GM19025 (cell line): ENCODE measurements at regions not wholly inside any gene's neighbourhood (a gene's known extent, or its start where the extent isn't known, plus 50 kb on each side); places are given as distances from the start of the nearest gene placed in this dataset.
"Not testable (repeated sequence)": the region's sequence is repeated elsewhere in the genome, so short reads cannot be mapped to it uniquely, and the experiment has no call there.

Source experiments
- ATAC-seq: cut with Tn5 transposase; IDR thresholded peaks from one replicate; pipeline ENCODE4 v1.9.1; 2021; ENCODE audit warnings: mild to moderate bottlenecking, low read depth, moderate library complexity; ENCODE audit not compliant: unreplicated experiment

GRCh38 chr1:146883190-146883589 is 54.9 kb upstream of the NBPF12 start:
- not testable (repeated sequence) for ATAC-seq

DNA sequence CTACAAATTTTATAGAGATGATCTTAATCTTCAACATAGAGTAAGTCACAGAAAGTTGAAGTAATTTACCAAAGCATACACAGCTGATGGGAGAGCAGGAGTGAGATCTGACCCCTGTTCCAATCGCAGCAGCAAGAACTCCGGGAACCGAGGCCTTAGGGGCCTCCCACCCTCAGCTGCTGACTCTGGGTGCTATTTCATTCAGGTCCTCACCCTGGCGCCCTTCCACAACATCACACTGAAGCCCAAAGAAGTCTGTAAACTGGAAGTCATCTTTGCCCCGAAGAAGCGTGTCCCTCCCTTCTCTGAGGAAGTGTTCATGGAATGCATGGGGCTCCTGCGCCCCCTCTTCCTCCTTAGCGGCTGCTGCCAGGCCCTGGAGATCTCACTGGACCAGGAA is 57.0 kb upstream of the NBPF12 start:
- not testable (repeated sequence) for ATAC-seq

DNA sequence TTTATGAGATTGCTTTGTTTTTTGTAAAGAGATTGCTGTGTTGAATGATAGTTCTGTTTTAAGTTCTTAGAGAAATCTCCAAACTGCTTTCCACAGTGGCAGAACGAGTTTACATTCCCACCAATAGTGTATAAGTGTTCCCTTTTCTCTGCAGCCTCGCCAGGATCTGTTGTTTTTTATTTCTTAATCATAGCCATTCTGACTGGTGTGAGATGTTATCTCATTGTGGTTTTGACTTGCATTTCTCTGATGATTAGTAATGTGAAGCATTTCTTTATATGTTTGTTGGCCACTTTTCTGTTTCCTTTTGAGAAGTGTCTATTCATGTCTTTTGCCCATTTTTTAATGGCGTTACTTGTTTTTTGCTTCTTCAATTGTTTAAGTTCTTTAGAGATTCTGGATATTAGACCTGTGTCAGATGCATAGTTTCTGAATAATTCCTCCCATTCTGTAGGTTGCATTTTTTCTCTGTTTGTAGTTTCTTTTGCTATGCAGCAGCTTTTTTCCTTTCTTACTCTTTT is 74.3 kb upstream of the NBPF12 start:
- not testable (repeated sequence) for ATAC-seq

- ATAC-seq, result not testable (repeated sequence)
These were observed 85.0 kb upstream of the NBPF12 start for GRCh38 chr1:146853147-146853546.

GRCh38 chr1:146850352-146850889 is 87.7 kb upstream of the NBPF12 start:
- not testable (repeated sequence) for ATAC-seq

DNA sequence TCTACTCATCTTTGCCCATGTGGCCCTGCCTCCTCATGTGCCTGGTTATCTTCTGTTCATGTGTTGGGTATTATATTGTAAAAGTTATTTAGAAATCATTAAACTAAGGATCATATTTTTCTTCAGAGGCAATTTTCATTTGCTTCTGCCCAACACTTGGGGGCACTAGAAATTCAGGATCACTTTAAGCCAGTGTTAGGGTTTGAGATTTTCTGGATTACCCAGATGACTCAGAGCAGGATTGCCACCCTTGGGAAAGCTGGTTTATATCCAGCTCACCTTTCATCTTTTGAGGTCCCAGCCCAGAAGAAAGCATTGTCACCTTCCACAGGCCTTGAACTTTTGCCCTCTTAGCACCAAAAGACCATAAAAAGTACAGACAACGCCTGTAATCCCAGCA is 99.4 kb upstream of the NBPF12 start:
- ATAC-seq, result not testable (repeated sequence)

- ATAC-seq, result not testable (repeated sequence)
These were observed 111.2 kb upstream of the NBPF12 start for GRCh38 chr1:146826957-146827356.

DNA sequence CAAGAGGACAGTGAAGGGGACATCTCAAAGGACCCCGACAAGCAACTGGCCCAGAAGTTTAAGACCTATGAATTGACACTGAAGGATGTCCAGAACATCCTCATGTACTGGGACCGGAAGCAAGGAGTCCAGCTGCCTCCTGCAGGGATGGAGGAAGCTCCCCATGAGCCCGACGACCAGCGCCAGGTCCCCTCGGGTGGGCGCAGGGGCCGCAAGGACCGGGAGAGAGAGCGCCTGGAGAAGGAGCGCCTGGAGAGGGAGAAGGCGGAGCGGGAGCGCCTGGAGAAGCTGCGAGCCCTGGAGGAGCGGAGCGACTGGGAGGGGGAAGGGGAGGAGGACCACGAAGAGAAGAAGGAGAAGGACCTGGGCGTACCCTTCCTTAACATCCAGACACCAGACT is 143.9 kb upstream of the NBPF12 start:
- ATAC-seq, result not testable (repeated sequence)

DNA sequence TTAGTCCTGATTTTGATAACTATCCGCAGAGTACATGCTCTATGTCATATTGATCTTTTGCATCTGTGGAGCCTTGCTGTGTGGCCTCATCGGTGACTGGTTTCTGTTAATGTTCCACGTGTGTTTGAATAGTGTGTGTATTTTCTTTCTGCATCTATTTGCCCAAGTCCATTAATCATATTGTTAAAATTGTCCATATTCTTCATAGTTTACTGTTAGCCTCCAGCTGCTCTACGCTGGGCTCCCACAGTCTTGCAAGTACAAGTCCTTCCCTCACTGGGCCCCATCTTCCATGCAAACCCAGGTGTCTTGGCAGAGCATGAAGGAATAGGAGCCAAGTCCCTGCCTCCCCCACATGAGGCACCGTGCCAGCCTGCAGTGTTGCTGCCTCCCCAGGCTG is 145.4 kb upstream of the NBPF12 start:
- not testable (repeated sequence) for ATAC-seq

- ATAC-seq, result not testable (repeated sequence)
These were observed 153.7 kb upstream of the NBPF12 start for GRCh38 chr1:146784212-146784940.

DNA sequence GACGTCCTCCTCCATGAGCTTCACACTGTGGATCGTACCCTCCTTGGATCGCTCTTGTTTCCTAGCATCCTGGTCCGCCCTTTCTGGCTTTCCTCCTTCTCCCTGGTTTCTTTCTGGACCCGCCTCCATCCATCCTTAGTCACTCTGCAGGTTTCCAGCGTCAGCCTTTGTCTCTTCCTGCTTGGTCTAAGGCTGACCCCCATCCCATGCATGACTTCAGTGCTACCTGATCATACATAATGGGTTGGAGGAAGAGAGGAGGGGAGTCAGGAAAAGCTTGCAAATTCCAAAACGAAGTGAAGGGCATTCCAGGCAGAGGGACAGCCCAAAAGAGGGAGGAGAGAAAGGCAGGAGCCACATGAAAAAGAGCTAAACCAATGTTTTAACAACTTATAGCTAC is 156.9 kb upstream of the NBPF12 start:
- ATAC-seq, result not testable (repeated sequence)

DNA sequence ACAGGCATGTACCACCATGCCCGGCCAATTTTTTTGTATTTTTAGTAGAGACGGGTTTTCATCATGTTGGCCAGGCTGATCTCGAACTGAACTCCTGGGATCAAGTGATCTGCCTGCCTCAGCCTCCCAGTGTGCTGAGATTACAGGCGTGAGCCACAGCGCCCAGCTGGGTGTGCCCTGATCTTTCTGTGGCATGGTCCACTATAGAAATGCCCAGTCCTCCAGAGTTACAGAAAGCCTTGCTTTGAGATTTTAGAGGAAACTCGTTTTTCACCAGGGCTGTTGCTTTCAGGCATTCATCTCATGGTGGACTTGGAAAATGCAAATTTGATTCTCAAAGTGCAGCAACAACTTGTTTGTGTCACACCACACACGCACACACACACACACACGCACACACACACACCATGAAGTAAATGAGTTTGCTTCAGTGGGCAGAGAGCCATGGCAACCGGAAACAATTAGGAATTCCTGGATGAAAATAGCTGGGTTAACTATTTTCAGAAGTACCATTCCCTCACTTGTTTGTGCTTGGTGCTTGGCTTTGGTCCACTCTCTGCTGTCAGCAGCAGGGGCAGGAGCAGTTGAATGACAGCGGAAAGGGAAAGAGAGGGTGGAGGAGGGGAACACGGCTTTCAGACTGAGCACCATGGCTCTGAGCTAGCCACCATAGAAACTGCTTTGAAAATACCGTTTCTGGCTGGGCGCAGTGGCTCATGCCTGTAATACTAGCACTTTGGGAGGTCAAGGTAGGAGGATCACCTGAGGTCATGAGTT is 160.1 kb upstream of the NBPF12 start:
- not testable (repeated sequence) for ATAC-seq

DNA sequence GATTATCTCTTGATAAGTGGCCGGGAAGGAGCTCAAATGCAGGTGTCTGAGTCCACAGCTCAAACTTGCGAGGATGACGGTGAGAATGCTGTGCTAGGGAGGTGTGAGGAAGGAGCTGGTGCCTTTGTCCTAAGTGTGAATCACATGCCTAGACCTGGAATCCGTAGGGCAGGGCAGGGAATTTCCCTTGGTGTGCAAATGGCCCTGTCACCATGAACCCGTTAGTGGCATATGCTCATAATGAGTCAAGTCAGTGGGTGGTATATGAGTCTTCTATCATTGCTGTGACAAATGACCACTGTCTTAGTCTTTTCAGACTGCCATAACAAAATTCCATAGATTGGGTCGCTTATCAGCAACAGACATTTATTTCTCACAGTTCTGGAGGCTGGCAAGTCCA is 163.1 kb upstream of the NBPF12 start:
- not testable (repeated sequence) for ATAC-seq

DNA sequence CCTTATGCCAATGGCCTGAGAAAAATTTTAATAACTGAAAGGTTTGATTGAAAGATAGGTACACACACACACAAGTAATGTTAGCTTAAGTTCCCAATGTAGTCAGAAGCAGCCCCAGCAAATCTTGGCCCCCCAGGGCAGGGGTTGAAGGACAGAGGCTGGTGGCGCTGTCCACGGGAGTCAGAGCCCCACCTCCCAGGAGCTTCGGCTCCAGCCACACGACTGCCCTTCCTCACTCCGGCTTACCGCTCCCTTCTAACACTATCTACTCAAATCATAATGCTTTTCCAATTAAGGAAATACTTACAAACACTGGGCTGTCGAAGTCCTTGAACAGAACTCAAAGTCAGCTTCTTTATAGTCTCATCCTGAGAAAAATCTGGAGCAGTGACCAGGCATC is 163.9 kb upstream of the NBPF12 start:
- ATAC-seq, result not testable (repeated sequence)

- not testable (repeated sequence) for ATAC-seq
These were observed 166.7 kb upstream of the NBPF12 start for GRCh38 chr1:146771409-146771808.

DNA sequence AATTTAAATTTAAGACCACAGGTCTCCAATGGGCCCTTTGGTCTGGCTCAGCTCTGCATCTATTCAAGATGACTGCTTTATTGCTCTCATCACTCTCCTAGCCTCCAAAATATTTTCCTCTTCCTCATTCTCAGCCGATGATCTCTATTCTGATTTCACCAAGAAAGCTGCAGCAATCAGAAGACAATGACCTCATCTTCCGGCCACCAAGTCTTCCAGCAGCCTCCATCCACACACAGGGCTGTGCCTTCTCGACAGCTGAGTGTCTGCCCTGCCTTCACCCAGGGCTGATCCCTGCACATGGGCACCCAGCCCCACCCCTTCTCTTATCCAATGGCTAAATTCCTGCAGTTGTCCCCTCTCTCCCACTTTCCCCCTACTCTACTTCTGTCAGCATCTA is 167.1 kb upstream of the NBPF12 start:
- not testable (repeated sequence) for ATAC-seq

GRCh38 chr1:146763234-146763633 is 174.9 kb upstream of the NBPF12 start:
- not testable (repeated sequence) for ATAC-seq

DNA sequence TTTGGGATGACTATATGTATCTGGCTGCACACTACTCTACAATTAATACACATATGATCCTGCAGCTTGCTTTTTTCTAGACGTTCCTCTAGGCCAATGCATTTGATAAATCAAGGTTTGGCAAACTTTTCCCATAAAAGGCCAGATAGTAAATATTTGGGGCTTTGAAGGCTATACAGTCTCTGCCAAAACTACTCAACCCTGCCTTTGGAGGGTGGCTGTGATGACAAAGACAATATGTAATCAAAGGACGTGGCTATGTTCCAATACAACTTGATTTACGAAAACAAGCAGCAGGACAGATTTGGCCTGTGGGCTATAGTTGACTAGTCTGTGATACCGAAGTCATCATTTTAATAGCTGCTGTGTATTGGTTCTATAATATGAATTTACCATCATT is 181.3 kb upstream of the NBPF12 start:
- ATAC-seq, result not testable (repeated sequence)

DNA sequence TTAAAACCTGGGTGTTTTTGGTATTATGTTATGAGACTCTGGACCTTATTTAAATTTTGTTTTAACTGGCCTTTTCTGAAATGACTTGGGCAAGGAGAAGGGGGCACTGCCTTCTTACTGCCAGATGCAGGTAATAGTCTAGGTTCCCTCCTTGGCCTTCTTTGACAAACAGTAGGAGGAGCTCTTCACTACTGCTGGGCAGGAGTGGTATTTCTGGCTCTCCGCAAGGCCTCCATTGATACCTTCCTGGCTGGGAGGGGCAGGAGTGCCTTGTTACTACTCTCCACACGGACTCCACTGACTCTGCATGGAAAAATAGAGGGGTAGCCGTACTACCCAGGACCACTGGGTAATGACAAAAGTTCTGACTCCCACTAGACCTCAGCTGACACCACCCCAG is 189.4 kb upstream of the NBPF12 start:
- ATAC-seq, result not testable (repeated sequence)

- not testable (repeated sequence) for ATAC-seq
These were observed 206.0 kb upstream of the NBPF12 start for GRCh38 chr1:146731981-146732680.
